Raji (cell line): ENCODE measurements at regions not wholly inside any gene's neighbourhood (a gene's known extent, or its start where the extent isn't known, plus 50 kb on each side); places are given as distances from the start of the nearest gene placed in this dataset.

Experiments
- POLR2A ChIP-seq: IDR thresholded peaks from 2 replicates; pipeline ENCODE4 v1.6.1; 2011; ENCODE audit warnings: low read depth, low read length, control low read depth; ENCODE audit not compliant: insufficient read depth

GRCh38 chr9:120202856-120203654, 376.9 kb downstream of the CDK5RAP2 start:
- no peak for TF ChIP-seq POLR2A

DNA sequence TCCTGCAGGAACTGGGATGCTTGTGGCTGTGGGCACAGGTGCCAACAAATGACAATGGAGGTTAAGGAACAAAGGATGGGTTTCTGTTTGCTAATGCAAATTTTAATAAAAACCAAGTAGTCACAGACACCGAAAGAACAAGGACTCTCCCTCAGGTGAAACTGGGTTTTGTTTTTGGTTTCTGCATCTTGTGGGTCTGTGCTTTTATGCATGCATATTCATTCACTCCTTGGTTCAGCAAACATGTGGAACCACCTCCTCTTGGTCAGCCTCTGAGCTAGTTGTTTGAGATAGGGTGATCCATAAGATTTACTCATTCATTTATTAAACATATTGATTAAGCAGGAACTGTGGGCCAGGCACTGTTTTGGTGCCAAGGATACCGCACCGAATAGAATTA, 381.9 kb downstream of the CDK5RAP2 start:
- no peak for TF ChIP-seq POLR2A

- no peak for TF ChIP-seq POLR2A
Observed at GRCh38 chr9:120197605-120198004, 382.4 kb downstream of the CDK5RAP2 start.

- TF ChIP-seq POLR2A = no peak
Observed at GRCh38 chr9:120191141-120191540, 388.8 kb downstream of the CDK5RAP2 start.

- TF ChIP-seq POLR2A = no peak
Observed at GRCh38 chr9:120187758-120188157, 392.2 kb downstream of the CDK5RAP2 start.

DNA sequence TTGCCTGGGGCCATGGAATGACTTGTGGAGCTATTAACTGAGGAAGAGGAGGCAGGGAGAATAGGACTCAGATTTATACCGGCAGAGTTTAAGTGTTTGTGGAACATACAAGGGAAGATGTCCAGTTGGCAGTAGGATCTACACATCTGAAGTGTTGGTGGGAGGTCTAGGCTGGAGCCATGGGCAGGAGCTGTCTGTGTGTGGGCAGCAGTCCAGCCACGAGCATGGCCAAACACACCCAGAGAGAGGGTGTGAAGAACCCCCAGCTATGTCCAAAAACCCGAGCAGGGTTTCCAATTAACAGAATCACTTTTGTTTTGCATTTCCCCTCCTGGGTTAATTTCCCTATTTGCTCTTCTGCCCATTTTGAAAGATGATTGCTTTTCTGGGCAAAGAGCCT, 393.7 kb downstream of the CDK5RAP2 start:
- TF ChIP-seq POLR2A = no peak

- no peak for TF ChIP-seq POLR2A
Observed at GRCh38 chr9:120184266-120184665, 395.7 kb downstream of the CDK5RAP2 start.

- TF ChIP-seq POLR2A = no peak
Observed at GRCh38 chr9:120183615-120184014, 396.4 kb downstream of the CDK5RAP2 start.

DNA sequence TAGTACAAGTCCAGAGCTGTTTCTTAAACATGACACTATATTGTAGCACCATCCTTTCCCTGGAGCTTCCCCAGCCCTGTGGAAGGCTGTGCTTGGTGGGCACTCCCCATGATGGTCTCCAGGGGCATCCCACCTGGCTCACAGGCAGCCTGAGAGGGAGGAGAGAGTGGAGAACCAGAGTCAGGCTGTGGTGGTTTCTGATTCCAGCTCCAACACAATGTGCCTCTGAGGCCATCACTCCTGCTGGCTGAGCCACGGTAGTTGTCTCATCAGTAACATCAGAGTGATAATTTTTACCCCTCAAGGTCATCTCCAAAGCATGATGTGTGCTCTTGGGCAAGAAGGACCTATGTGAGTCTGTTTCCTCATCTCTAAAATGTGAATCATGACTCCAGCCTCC, 398.0 kb downstream of the CDK5RAP2 start:
- no peak for TF ChIP-seq POLR2A

DNA sequence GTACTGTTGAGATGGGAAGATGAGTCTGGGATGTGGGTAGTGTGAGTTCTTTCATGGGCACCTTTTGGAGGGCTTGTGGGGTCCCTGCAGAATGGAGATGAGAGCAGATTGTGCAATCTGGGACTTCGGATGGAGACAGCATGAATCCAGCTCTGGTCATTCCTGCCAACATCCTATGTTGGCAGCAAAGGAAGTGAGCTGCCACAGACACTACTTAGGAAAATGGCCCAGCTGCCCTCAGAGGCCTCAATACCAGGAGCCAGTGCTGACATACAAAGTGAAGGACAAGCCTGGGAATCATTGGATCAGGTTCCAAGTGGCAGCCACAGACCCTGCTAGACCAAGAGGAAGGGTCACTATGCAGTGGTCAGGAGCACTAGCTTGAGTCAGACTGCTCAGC, 402.8 kb downstream of the CDK5RAP2 start:
- no peak for TF ChIP-seq POLR2A

DNA sequence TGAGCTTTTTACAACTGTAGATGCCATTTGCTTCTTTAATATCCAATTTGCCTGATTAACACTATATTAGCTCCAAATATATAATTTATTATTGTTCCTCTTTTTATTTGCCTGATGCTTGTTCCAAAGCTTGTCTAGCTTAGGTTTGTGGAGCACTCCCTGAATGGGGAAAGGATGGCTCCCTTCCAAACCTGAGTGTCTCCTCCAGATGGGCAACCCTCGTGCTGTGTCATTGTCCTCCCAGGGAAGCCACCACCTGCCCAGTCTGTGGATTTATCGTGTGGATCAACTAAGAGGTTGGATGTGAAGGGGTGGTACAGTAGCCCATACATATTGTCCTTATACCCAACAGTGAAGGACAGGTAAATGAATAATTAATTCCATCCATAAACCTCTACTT, 404.9 kb downstream of the CDK5RAP2 start:
- TF ChIP-seq POLR2A = no peak

- TF ChIP-seq POLR2A = no peak
Observed at GRCh38 chr9:120161776-120162175, 418.2 kb downstream of the CDK5RAP2 start.

- no peak for TF ChIP-seq POLR2A
Observed at GRCh38 chr9:120158221-120158620, 421.7 kb downstream of the CDK5RAP2 start.

DNA sequence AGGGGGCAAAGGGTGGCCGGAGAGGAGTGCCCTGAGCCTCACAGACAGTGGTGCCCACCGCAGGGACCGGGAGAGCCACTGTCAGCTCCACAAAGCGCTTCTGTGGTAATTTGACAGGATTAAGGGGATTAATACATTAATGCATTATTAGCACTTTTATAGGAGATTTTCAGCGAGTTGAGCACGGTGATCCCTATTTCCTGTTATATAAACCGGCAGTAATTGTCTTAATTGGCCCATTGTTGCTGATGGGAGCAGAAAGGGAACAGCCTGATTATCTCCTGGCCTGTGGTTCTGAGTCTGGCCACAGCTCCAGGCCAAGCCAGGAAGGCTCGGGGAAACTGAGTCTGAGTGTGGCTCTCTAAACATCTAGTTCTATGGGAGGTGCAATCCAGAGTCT, 423.6 kb downstream of the CDK5RAP2 start:
- TF ChIP-seq POLR2A = no peak

GRCh38 chr9:120153258-120153657, 426.7 kb downstream of the CDK5RAP2 start:
- TF ChIP-seq POLR2A = no peak

GRCh38 chr9:120152295-120152694, 427.7 kb downstream of the CDK5RAP2 start:
- no peak for TF ChIP-seq POLR2A

DNA sequence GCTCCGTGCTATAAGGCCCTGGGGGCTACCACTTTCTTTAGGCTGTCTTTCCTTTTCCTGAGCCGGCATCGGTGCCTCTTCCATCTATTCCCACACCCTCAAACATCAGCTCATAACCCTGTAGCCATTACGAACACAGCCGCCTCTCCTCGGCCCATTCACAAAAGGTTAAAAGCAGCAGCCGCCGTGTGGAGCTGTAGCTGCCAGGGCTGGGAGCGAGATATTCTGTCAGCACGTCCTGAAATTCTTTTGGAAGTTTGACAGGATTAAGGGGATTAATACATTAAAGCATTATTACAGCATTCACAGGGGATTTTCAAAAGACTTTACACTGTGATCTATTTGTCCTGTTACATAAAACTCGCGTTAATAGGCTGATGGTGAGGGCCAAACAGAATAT, 428.2 kb downstream of the CDK5RAP2 start:
- TF ChIP-seq POLR2A = no peak
